Liver (tissue), 8 donors: ENCODE measurements at regions not wholly inside any gene's neighbourhood (a gene's known extent, or its start where the extent isn't known, plus 50 kb on each side); places are given as distances from the start of the nearest gene placed in this dataset.

Experiments
- DNase-seq: peaks from one replicate; pipeline ENCODE4 v3.0.0-alpha.2; 2017; ENCODE audit warnings: low spot score
- H3K27ac ChIP-seq, 2 donors: one replicate each; pipeline ENCODE4 v1.7.0; 2013; ENCODE audit warnings: inconsistent platforms in 2 of 2, low read length in 2 of 2, control low read depth in 1 of 2, low read depth in 1 of 2, mild to moderate bottlenecking in 1 of 2
- H3K27me3 ChIP-seq, 4 donors: one replicate each; pipeline versions ENCODE4 v1.6.1 to v1.7.0; 2013; ENCODE audit warnings: low read length in 3 of 4, inconsistent platforms in 1 of 4, mild to moderate bottlenecking in 1 of 4, moderate library complexity in 1 of 4; ENCODE audit not compliant: control insufficient read depth in 4 of 4, insufficient read depth in 4 of 4
- H3K36me3 ChIP-seq, 4 donors: one replicate each; pipeline versions ENCODE4 v1.6.1 to v1.7.0; 2013; ENCODE audit warnings: low read length in 3 of 4, mild to moderate bottlenecking in 3 of 4, low read depth in 1 of 4, moderate library complexity in 1 of 4; ENCODE audit not compliant: control insufficient read depth in 4 of 4, insufficient read depth in 3 of 4
- H3K4me1 ChIP-seq, 4 donors: one replicate each; pipeline versions ENCODE4 v1.6.1 to v1.7.0; 2013; ENCODE audit warnings: low read length in 3 of 4, mild to moderate bottlenecking in 3 of 4, moderate library complexity in 1 of 4; ENCODE audit not compliant: control insufficient read depth in 4 of 4, insufficient read depth in 4 of 4
- H3K4me3 ChIP-seq, 3 donors: one replicate each; pipeline versions ENCODE4 v1.6.1 to v1.7.0; 2013; ENCODE audit warnings: low read length in 3 of 3, control low read depth in 1 of 3, low read depth in 1 of 3, mild to moderate bottlenecking in 1 of 3
- H3K9ac ChIP-seq, 2 donors: one replicate each; pipeline ENCODE4 v1.7.0; 2013; ENCODE audit warnings: low read length in 2 of 2, mild to moderate bottlenecking in 2 of 2, moderate library complexity in 2 of 2, control low read depth in 1 of 2, low read depth in 1 of 2
- H3K9me3 ChIP-seq, 4 donors: one replicate each; pipeline versions ENCODE4 v1.6.1 to v1.7.0; 2013; ENCODE audit warnings: low read length in 3 of 4; ENCODE audit not compliant: control insufficient read depth in 4 of 4
- ATF3 ChIP-seq: IDR thresholded peaks from 2 replicates; pipeline ENCODE4 v1.6.1; 2016; ENCODE audit warnings: antibody characterized with exemption
- EGR1 ChIP-seq, 2 donors: IDR thresholded peaks; 2 replicates each; pipeline ENCODE4 v1.6.1; 2016 to 2018; ENCODE audit warnings: antibody characterized with exemption in 2 of 2, low read depth in 2 of 2
- FOXA1 ChIP-seq: IDR thresholded peaks from 2 replicates; pipeline ENCODE4 v1.6.1; 2016; ENCODE audit warnings: antibody characterized with exemption
- FOXA2 ChIP-seq: IDR thresholded peaks from 2 replicates; pipeline ENCODE4 v1.6.1; 2016; ENCODE audit warnings: antibody characterized with exemption
- GABPA ChIP-seq, 2 donors: IDR thresholded peaks in 1 of 2; conservative IDR thresholded peaks in 1 of 2; 2 replicates each; pipeline ENCODE4 v1.6.1; 2016; ENCODE audit warnings: antibody characterized with exemption in 2 of 2, mild to moderate bottlenecking in 1 of 2, moderate library complexity in 1 of 2
- HNF4A ChIP-seq, 2 donors: conservative IDR thresholded peaks; 2 replicates each; pipeline ENCODE4 v1.6.1; 2016; ENCODE audit warnings: antibody characterized with exemption in 2 of 2, mild to moderate bottlenecking in 2 of 2
- HNF4G ChIP-seq: IDR thresholded peaks from 2 replicates; pipeline ENCODE4 v1.6.1; 2016; ENCODE audit warnings: antibody characterized with exemption
- JUND ChIP-seq, 2 donors: IDR thresholded peaks; 2 replicates each; pipeline ENCODE4 v1.6.1; 2016; ENCODE audit warnings: antibody characterized with exemption in 2 of 2
- MAX ChIP-seq: IDR thresholded peaks from 2 replicates; pipeline ENCODE4 v1.6.1; 2016; ENCODE audit warnings: antibody characterized with exemption
- NR2F2 ChIP-seq: IDR thresholded peaks from 2 replicates; pipeline ENCODE4 v1.6.1; 2016; ENCODE audit warnings: antibody characterized with exemption
- RAD21 ChIP-seq, 2 donors: IDR thresholded peaks; 2 replicates each; pipeline ENCODE4 v1.6.1; 2016; ENCODE audit warnings: antibody characterized with exemption in 2 of 2, mild to moderate bottlenecking in 2 of 2
- RXRA ChIP-seq, 2 donors: IDR thresholded peaks; 2 replicates each; pipeline ENCODE4 v1.6.1; 2017 to 2018; ENCODE audit warnings: antibody characterized with exemption in 2 of 2, mild to moderate bottlenecking in 1 of 2
- SP1 ChIP-seq: IDR thresholded peaks from 2 replicates; pipeline ENCODE4 v1.6.1; 2018; ENCODE audit warnings: antibody characterized with exemption, mild to moderate bottlenecking
- TAF1 ChIP-seq: conservative IDR thresholded peaks from 2 replicates; pipeline ENCODE4 v1.6.1; 2016; ENCODE audit warnings: antibody characterized with exemption, mild to moderate bottlenecking
- YY1 ChIP-seq: IDR thresholded peaks from 2 replicates; pipeline ENCODE4 v1.6.1; 2016; ENCODE audit warnings: antibody characterized with exemption, mild to moderate bottlenecking
- WGBS: extraction: QIAGEN DNeasy Blood & Tissue Kit; methylation state at CpG from one replicate; pipeline ENCODE4 v1.1.7; 2013; 5-methylcytosine and 5-hydroxymethylcytosine counted together
- TF ChIP-seq, protein P1 (sequence below): fragments of 150-350 bp; IDR thresholded peaks from 2 replicates; pipeline ENCODE4 v1.5.1; 2017; ENCODE audit warnings: improper control_type of control experiment, low read depth, low read length; ENCODE audit not compliant: missing input control
- TF ChIP-seq, protein P2 (sequence below): IDR thresholded peaks from 2 replicates; pipeline ENCODE4 v1.6.1; 2016; ENCODE audit warnings: antibody characterized with exemption, mild to moderate bottlenecking
- donor health status: healthy.
- donor health status: healthy.
- donor health status: healthy.
- donor health status: healthy.
- donor health status: healthy.

DNA sequence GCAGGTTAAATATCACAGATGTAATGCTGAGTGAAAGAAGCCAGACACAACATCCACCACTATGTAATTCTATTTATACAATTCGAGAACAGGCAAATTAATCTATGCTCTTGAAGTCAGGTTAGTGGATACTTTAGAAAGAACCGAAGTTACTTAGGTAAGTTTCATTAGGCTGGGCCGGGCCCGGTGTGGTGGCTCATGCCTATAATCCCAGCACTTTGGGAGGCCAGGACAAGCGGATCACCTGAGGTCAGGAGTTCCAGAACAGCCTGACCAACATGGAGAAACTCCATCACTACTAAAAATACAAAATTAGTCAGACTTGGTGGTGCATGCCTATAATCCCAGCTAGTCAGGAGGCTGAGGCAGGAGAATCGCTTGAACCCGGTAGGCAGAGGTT is 1105.7 kb downstream of the NSUN3 start (continued):
- TF ChIP-seq, protein P1, sequence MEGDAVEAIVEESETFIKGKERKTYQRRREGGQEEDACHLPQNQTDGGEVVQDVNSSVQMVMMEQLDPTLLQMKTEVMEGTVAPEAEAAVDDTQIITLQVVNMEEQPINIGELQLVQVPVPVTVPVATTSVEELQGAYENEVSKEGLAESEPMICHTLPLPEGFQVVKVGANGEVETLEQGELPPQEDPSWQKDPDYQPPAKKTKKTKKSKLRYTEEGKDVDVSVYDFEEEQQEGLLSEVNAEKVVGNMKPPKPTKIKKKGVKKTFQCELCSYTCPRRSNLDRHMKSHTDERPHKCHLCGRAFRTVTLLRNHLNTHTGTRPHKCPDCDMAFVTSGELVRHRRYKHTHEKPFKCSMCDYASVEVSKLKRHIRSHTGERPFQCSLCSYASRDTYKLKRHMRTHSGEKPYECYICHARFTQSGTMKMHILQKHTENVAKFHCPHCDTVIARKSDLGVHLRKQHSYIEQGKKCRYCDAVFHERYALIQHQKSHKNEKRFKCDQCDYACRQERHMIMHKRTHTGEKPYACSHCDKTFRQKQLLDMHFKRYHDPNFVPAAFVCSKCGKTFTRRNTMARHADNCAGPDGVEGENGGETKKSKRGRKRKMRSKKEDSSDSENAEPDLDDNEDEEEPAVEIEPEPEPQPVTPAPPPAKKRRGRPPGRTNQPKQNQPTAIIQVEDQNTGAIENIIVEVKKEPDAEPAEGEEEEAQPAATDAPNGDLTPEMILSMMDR = no peak
- TF ChIP-seq TAF1 = no peak
- no peak for TF ChIP-seq NR2F2
- TF ChIP-seq RAD21 (IDR thresholded peaks at IDR 0.05) = no peak
- TF ChIP-seq RXRA (IDR thresholded peaks at IDR 0.05) = no peak
- no peak for TF ChIP-seq YY1
- no peak for TF ChIP-seq JUND (IDR thresholded peaks at IDR 0.05)
- TF ChIP-seq FOXA2 = no peak
- TF ChIP-seq GABPA (IDR thresholded peaks at IDR 0.05 in 1 of 2, conservative IDR thresholded peaks at IDR 0.05 in 1 of 2) = no peak
- TF ChIP-seq ATF3 = no peak
- no peak for TF ChIP-seq EGR1 (IDR thresholded peaks at IDR 0.05; ENCODE audit: low read depth in 2 of 2)
- TF ChIP-seq HNF4G = no peak

GRCh38 chr3:95172164-95172943 is 1109.5 kb downstream of the NSUN3 start:
- 46% methylated on average over 3 of the region's 3 CpGs for WGBS
- Histone ChIP-seq H3K27ac (no peak overlapping the region), H3K4me1 (peaks cover 0 to 3% (median under 1%) of the 10 kb centered on the region in 4 donors), H3K4me3 (no peak overlapping the region), H3K27me3 (no peaks in the 10 kb centered on the region), H3K9me3 (no peaks in the 10 kb centered on the region), H3K9ac (no peak overlapping the region), H3K36me3 (no peaks in the 10 kb centered on the region)
- no peak for TF ChIP-seq JUND (IDR thresholded peaks at IDR 0.05)
- no peak for TF ChIP-seq EGR1 (IDR thresholded peaks at IDR 0.05; ENCODE audit: low read depth in 2 of 2)
- TF ChIP-seq HNF4A (conservative IDR thresholded peaks at IDR 0.05) = no peak
- TF ChIP-seq RXRA (IDR thresholded peaks at IDR 0.05) = no peak
- TF ChIP-seq HNF4G = no peak
- TF ChIP-seq FOXA1 = no peak
- TF ChIP-seq MAX = no peak
- TF ChIP-seq SP1 = no peak
- TF ChIP-seq TAF1 = no peak
- no peak for DNase-seq

- Histone ChIP-seq H3K4me1 (peaks cover 0 to 3% (median 0%) of the 10 kb centered on the region in 4 donors), H3K9ac (no peak overlapping the region), H3K36me3 (no peaks in the 10 kb centered on the region), H3K4me3 (no peak overlapping the region), H3K27ac (no peak overlapping the region), H3K9me3 (no peaks in the 10 kb centered on the region), H3K27me3 (no peaks in the 10 kb centered on the region)
- no peak for TF ChIP-seq YY1
- TF ChIP-seq SP1 = no peak
- TF ChIP-seq, protein P2, sequence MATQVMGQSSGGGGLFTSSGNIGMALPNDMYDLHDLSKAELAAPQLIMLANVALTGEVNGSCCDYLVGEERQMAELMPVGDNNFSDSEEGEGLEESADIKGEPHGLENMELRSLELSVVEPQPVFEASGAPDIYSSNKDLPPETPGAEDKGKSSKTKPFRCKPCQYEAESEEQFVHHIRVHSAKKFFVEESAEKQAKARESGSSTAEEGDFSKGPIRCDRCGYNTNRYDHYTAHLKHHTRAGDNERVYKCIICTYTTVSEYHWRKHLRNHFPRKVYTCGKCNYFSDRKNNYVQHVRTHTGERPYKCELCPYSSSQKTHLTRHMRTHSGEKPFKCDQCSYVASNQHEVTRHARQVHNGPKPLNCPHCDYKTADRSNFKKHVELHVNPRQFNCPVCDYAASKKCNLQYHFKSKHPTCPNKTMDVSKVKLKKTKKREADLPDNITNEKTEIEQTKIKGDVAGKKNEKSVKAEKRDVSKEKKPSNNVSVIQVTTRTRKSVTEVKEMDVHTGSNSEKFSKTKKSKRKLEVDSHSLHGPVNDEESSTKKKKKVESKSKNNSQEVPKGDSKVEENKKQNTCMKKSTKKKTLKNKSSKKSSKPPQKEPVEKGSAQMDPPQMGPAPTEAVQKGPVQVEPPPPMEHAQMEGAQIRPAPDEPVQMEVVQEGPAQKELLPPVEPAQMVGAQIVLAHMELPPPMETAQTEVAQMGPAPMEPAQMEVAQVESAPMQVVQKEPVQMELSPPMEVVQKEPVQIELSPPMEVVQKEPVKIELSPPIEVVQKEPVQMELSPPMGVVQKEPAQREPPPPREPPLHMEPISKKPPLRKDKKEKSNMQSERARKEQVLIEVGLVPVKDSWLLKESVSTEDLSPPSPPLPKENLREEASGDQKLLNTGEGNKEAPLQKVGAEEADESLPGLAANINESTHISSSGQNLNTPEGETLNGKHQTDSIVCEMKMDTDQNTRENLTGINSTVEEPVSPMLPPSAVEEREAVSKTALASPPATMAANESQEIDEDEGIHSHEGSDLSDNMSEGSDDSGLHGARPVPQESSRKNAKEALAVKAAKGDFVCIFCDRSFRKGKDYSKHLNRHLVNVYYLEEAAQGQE = no peak
- no peak for TF ChIP-seq EGR1 (IDR thresholded peaks at IDR 0.05; ENCODE audit: low read depth in 2 of 2)
- no peak for TF ChIP-seq HNF4A (conservative IDR thresholded peaks at IDR 0.05)
- no peak for TF ChIP-seq GABPA (IDR thresholded peaks at IDR 0.05 in 1 of 2, conservative IDR thresholded peaks at IDR 0.05 in 1 of 2)
- no peak for TF ChIP-seq FOXA1
- no peak for TF ChIP-seq TAF1
- no peak for DNase-seq
- 71% methylated on average over 2 of the region's 2 CpGs for whole genome bisulfite sequencing
Observed at GRCh38 chr3:95177096-95177495, 1114.2 kb downstream of the NSUN3 start.
